Mammary epithelial cell (primary cell): ENCODE measurements at regions not wholly inside any gene's neighbourhood (a gene's known extent, or its start where the extent isn't known, plus 50 kb on each side); places are given as distances from the start of the nearest gene placed in this dataset.

ENCODE experiments used
- EZH2 ChIP-seq: IDR thresholded peaks from 2 replicates; pipeline ENCODE4 v1.6.1; 2012; ENCODE audit warnings: low read length, inconsistent platforms, borderline replicate concordance
- TF ChIP-seq, protein P1 (sequence below), 2 donors: IDR thresholded peaks in 1 of 2; conservative IDR thresholded peaks in 1 of 2; 2 replicates each; pipeline ENCODE4 v1.5.1; 2011 to 2012; ENCODE audit warnings: inconsistent platforms in 2 of 2, low read length in 2 of 2, mild to moderate bottlenecking in 2 of 2, control low read depth in 1 of 2, low read depth in 1 of 2; ENCODE audit not compliant: insufficient read depth in 1 of 2; ENCODE audit errors: extremely low read depth in 1 of 2

DNA sequence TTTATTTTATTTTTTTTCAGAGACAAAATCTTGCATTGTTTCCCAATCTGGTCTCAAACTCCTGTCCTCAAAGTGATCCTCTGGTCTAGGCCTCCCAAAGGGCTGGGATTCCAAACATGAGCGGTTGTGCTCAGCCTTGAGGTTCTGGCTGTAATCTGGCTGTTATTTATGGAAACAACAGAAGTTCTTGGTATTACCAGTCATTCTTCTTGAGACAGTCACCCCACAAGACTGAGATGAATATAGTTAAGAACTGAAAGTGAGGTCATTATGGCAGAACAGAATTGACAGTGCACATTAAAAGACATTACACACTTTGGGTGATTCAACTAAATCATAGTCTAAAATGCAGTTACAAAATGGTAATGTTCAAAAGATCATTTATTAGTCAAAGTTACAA lies 719.5 kb downstream of the ZWINT start:
- TF ChIP-seq, protein P1, sequence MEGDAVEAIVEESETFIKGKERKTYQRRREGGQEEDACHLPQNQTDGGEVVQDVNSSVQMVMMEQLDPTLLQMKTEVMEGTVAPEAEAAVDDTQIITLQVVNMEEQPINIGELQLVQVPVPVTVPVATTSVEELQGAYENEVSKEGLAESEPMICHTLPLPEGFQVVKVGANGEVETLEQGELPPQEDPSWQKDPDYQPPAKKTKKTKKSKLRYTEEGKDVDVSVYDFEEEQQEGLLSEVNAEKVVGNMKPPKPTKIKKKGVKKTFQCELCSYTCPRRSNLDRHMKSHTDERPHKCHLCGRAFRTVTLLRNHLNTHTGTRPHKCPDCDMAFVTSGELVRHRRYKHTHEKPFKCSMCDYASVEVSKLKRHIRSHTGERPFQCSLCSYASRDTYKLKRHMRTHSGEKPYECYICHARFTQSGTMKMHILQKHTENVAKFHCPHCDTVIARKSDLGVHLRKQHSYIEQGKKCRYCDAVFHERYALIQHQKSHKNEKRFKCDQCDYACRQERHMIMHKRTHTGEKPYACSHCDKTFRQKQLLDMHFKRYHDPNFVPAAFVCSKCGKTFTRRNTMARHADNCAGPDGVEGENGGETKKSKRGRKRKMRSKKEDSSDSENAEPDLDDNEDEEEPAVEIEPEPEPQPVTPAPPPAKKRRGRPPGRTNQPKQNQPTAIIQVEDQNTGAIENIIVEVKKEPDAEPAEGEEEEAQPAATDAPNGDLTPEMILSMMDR (conservative IDR thresholded peaks at IDR 0.05 in 1 of 2, IDR thresholded peaks at IDR 0.05 in 1 of 2; ENCODE audit: extremely low read depth in 1 of 2, insufficient read depth in 1 of 2, low read depth in 1 of 2, low read length in 2 of 2) = no peak
- TF ChIP-seq EZH2 = no peak
